GM21381 (cell line): ENCODE measurements at regions not wholly inside any gene's neighbourhood (a gene's known extent, or its start where the extent isn't known, plus 50 kb on each side); places are given as distances from the start of the nearest gene placed in this dataset.

Source experiments
- ATAC-seq: cut with Tn5 transposase; IDR thresholded peaks from one replicate; pipeline ENCODE4 v1.9.1; 2021; ENCODE audit warnings: mild to moderate bottlenecking, moderate library complexity; ENCODE audit not compliant: unreplicated experiment

- no peak for ATAC-seq
Measured at GRCh38 chr1:218573925-218574324, 228.8 kb downstream of the TGFB2 start.

- ATAC-seq, result no peak
Measured at GRCh38 chr1:218575079-218575478, 229.9 kb downstream of the TGFB2 start.

- ATAC-seq, result no peak
Measured at GRCh38 chr1:218575856-218576255, 230.7 kb downstream of the TGFB2 start.

- no peak for ATAC-seq
Measured at GRCh38 chr1:218582646-218583045, 237.5 kb downstream of the TGFB2 start.

- ATAC-seq, result no peak
Measured at GRCh38 chr1:218584418-218585155, 239.5 kb downstream of the TGFB2 start.

GRCh38 chr1:218585511-218586184 lies 240.5 kb downstream of the TGFB2 start:
- ATAC-seq, result no peak

- ATAC-seq, result no peak
Measured at GRCh38 chr1:218587900-218588299, 242.8 kb downstream of the TGFB2 start.

- no peak for ATAC-seq
Measured at GRCh38 chr1:218588540-218589172, 243.5 kb downstream of the TGFB2 start.

GRCh38 chr1:218589487-218589886 lies 244.4 kb downstream of the TGFB2 start:
- no peak for ATAC-seq

GRCh38 chr1:218591966-218592365 lies 246.8 kb downstream of the TGFB2 start:
- ATAC-seq, result no peak

- no peak for ATAC-seq
Measured at GRCh38 chr1:218592688-218593087, 247.6 kb downstream of the TGFB2 start.

- ATAC-seq, result no peak
Measured at GRCh38 chr1:218600968-218601367, 255.8 kb downstream of the TGFB2 start.

GRCh38 chr1:218604217-218604616 lies 259.1 kb downstream of the TGFB2 start:
- ATAC-seq, result no peak

GRCh38 chr1:218611916-218612585 lies 266.9 kb downstream of the TGFB2 start:
- ATAC-seq, result no peak

- ATAC-seq, result no peak
Measured at GRCh38 chr1:218613105-218613504, 268.0 kb downstream of the TGFB2 start.

GRCh38 chr1:218614031-218614430 lies 268.9 kb downstream of the TGFB2 start:
- ATAC-seq, result no peak

- ATAC-seq, result no peak
Measured at GRCh38 chr1:218616681-218617080, 271.5 kb downstream of the TGFB2 start.

GRCh38 chr1:218617986-218618385 lies 272.9 kb downstream of the TGFB2 start:
- no peak for ATAC-seq

GRCh38 chr1:218620956-218621355 lies 275.8 kb downstream of the TGFB2 start:
- no peak for ATAC-seq

- no peak for ATAC-seq
Measured at GRCh38 chr1:218624052-218624451, 278.9 kb downstream of the TGFB2 start.

GRCh38 chr1:218625393-218625792 lies 280.3 kb downstream of the TGFB2 start:
- ATAC-seq, result no peak
